ENCODE measurements at regions not wholly inside any gene's neighbourhood (a gene's known extent, or its start where the extent isn't known, plus 50 kb on each side); places are given as distances from the start of the nearest gene placed in this dataset.

- DNase-seq, result no peak
Measured at GRCh38 chr2:219772103-219772635, 144.7 kb downstream of the SLC4A3 start.

GRCh38 chr2:219772697-219773096, 145.3 kb downstream of the SLC4A3 start:
- no peak for DNase-seq

GRCh38 chr2:219775506-219775905, 148.1 kb downstream of the SLC4A3 start:
- no peak for DNase-seq

GRCh38 chr2:219777388-219777787, 150.0 kb downstream of the SLC4A3 start:
- DNase-seq, result no peak

- no peak for DNase-seq
Measured at GRCh38 chr2:219778189-219778588, 150.8 kb downstream of the SLC4A3 start.

- no peak for DNase-seq
Measured at GRCh38 chr2:219782737-219783348, 155.4 kb downstream of the SLC4A3 start.

- no peak for DNase-seq
Measured at GRCh38 chr2:219783359-219783975, 156.0 kb downstream of the SLC4A3 start.

- DNase-seq, result no peak
Measured at GRCh38 chr2:219784178-219784577, 156.7 kb downstream of the SLC4A3 start.

- no peak for DNase-seq
Measured at GRCh38 chr2:219789476-219789875, 162.0 kb downstream of the SLC4A3 start.

GRCh38 chr2:219792446-219792845, 165.0 kb downstream of the SLC4A3 start:
- DNase-seq, result no peak

- no peak for DNase-seq
Measured at GRCh38 chr2:219798430-219798829, 171.0 kb downstream of the SLC4A3 start.

GRCh38 chr2:219803294-219803693, 175.9 kb downstream of the SLC4A3 start:
- no peak for DNase-seq

GRCh38 chr2:219810895-219811294, 183.5 kb downstream of the SLC4A3 start:
- no peak for DNase-seq

- DNase-seq, result no peak
Measured at GRCh38 chr2:219812672-219813071, 185.2 kb downstream of the SLC4A3 start.

GRCh38 chr2:219820767-219821166, 193.3 kb downstream of the SLC4A3 start:
- no peak for DNase-seq

GRCh38 chr2:219823574-219823973, 196.1 kb downstream of the SLC4A3 start:
- DNase-seq, result no peak

- no peak for DNase-seq
Measured at GRCh38 chr2:219824996-219825395, 197.6 kb downstream of the SLC4A3 start.

GRCh38 chr2:219828127-219828526, 200.7 kb downstream of the SLC4A3 start:
- no peak for DNase-seq

- DNase-seq, result no peak
Measured at GRCh38 chr2:219829667-219830352, 202.4 kb downstream of the SLC4A3 start.

- no peak for DNase-seq
Measured at GRCh38 chr2:219830353-219830738, 202.9 kb downstream of the SLC4A3 start.

- no peak for DNase-seq
Measured at GRCh38 chr2:219831957-219832356, 204.5 kb downstream of the SLC4A3 start.

- DNase-seq, result no peak
Measured at GRCh38 chr2:219832904-219833303, 205.5 kb downstream of the SLC4A3 start.

GRCh38 chr2:219835493-219835892, 208.1 kb downstream of the SLC4A3 start:
- no peak for DNase-seq

- DNase-seq, result no peak
Measured at GRCh38 chr2:219836647-219837177, 209.3 kb downstream of the SLC4A3 start.
